NOMO-1 treated with DMSO at 0.1 percent for 48 hours (cell line): ENCODE measurements at regions not wholly inside any gene's neighbourhood (a gene's known extent, or its start where the extent isn't known, plus 50 kb on each side); places are given as distances from the start of the nearest gene placed in this dataset.
"Not testable (repeated sequence)": the region's sequence is repeated elsewhere in the genome, so short reads cannot be mapped to it uniquely, and the experiment has no call there.

Experiments used
- DNase-seq: peaks from one replicate; lab custom pipeline; 2025; ENCODE audit not compliant: unreplicated experiment; lab: John Stamatoyannopoulos, UW

- no peak for DNase-seq
Observed at GRCh38 chr9:86997156-86997555, 49.9 kb upstream of the GAS1 start.

- no peak for DNase-seq
Observed at GRCh38 chr9:86997951-86998350, 50.6 kb upstream of the GAS1 start.

GRCh38 chr9:87002517-87002916 is 55.2 kb upstream of the GAS1 start:
- DNase-seq: no peak

GRCh38 chr9:87004016-87004415 is 56.7 kb upstream of the GAS1 start:
- no peak for DNase-seq

- no peak for DNase-seq
Observed at GRCh38 chr9:87006956-87007355, 59.6 kb upstream of the GAS1 start.

GRCh38 chr9:87007711-87008366 is 60.5 kb upstream of the GAS1 start:
- DNase-seq: no peak

GRCh38 chr9:87008667-87009066 is 61.4 kb upstream of the GAS1 start:
- DNase-seq: no peak

GRCh38 chr9:87010626-87011025 is 63.3 kb upstream of the GAS1 start:
- no peak for DNase-seq

GRCh38 chr9:87011551-87011950 is 64.2 kb upstream of the GAS1 start:
- no peak for DNase-seq

- DNase-seq: no peak
Observed at GRCh38 chr9:87013490-87013889, 66.2 kb upstream of the GAS1 start.

- DNase-seq: no peak
Observed at GRCh38 chr9:87014436-87014835, 67.1 kb upstream of the GAS1 start.

GRCh38 chr9:87016681-87017080 is 69.4 kb upstream of the GAS1 start:
- no peak for DNase-seq

- DNase-seq: no peak
Observed at GRCh38 chr9:87020169-87020950, 73.1 kb upstream of the GAS1 start.

- no peak for DNase-seq
Observed at GRCh38 chr9:87022178-87022577, 74.9 kb upstream of the GAS1 start.

GRCh38 chr9:87026204-87026603 is 78.9 kb upstream of the GAS1 start:
- DNase-seq: no peak

GRCh38 chr9:87028836-87029235 is 81.5 kb upstream of the GAS1 start:
- DNase-seq: not testable (repeated sequence)

GRCh38 chr9:87029905-87030304 is 82.6 kb upstream of the GAS1 start:
- DNase-seq: peak; percentile 10

GRCh38 chr9:87034841-87035240 is 87.5 kb upstream of the GAS1 start:
- DNase-seq: no peak

GRCh38 chr9:87035879-87036278 is 88.6 kb upstream of the GAS1 start:
- no peak for DNase-seq

GRCh38 chr9:87036506-87036905 is 89.2 kb upstream of the GAS1 start:
- no peak for DNase-seq

- no peak for DNase-seq
Observed at GRCh38 chr9:87039809-87040392, 92.6 kb upstream of the GAS1 start.

- DNase-seq: no peak
Observed at GRCh38 chr9:87040410-87041009, 93.2 kb upstream of the GAS1 start.
